ENCODE measurements at regions not wholly inside any gene's neighbourhood (a gene's known extent, or its start where the extent isn't known, plus 50 kb on each side); places are given as distances from the start of the nearest gene placed in this dataset.

GRCh38 chr9:28155067-28155466, 581.8 kb upstream of the C9orf72 start:
- Mint-ChIP-seq H3K27me3 (no peaks in the 10 kb centered on the region), H3K9me3 (peaks cover 0 to 11% of the 10 kb centered on the region in 2 donors), H3K4me1 (no peaks in the 10 kb centered on the region), H3K27ac (no peak overlapping the region), H3K4me3 (no peak overlapping the region), H3K36me3 (no peaks in the 10 kb centered on the region)
- ATAC-seq (replicated peaks) (no peak), DNase-seq (no peak)

DNA sequence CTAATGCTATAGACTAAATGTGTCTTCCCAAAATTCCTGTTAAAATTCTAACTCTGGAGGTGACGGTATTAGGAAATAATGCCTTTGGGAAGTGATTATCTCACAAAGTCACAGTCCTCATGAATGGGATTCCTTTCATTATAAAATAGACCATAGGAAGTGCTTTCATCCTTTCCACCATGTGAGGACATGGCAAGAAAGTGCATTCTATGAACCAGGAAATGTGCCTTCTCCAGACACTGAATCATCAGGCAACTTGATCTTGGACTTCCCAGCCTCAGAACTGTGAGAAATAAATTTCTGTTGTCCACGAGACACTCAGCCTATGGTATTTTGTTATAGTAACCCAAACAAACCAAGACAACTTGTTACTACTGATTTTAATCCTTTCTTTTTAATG, 582.4 kb upstream of the C9orf72 start:
- ATAC-seq (replicated peaks): no peak
- peaks cover 0 to 11% of the 10 kb centered on the region in 2 donors for H3K9me3 Mint-ChIP-seq
- H3K4me1 Mint-ChIP-seq: no peaks in the 10 kb centered on the region
- H3K27me3 Mint-ChIP-seq: no peaks in the 10 kb centered on the region
- no peak overlapping the region for H3K27ac Mint-ChIP-seq
- no peaks in the 10 kb centered on the region for H3K36me3 Mint-ChIP-seq
- DNase-seq: no peak
- no peak overlapping the region for H3K4me3 Mint-ChIP-seq

- H3K36me3 Mint-ChIP-seq: no peaks in the 10 kb centered on the region
- DNase-seq (no peak), ATAC-seq (replicated peaks) (no peak)
- peaks cover 3 to 8% of the 10 kb centered on the region in 2 donors for H3K9me3 Mint-ChIP-seq
- H3K4me3 Mint-ChIP-seq: no peak overlapping the region
- no peaks in the 10 kb centered on the region for H3K27me3 Mint-ChIP-seq
- no peaks in the 10 kb centered on the region for H3K4me1 Mint-ChIP-seq
- H3K27ac Mint-ChIP-seq: no peak overlapping the region
These were observed 585.2 kb upstream of the C9orf72 start for GRCh38 chr9:28158451-28158850.

GRCh38 chr9:28163619-28164018, 590.3 kb upstream of the C9orf72 start:
- Mint-ChIP-seq H3K36me3 (no peaks in the 10 kb centered on the region), H3K9me3 (peaks cover 2 to 3% of the 10 kb centered on the region in 2 donors), H3K4me1 (no peaks in the 10 kb centered on the region), H3K27ac (no peak overlapping the region), H3K27me3 (no peaks in the 10 kb centered on the region), H3K4me3 (no peak overlapping the region)
- ATAC-seq (replicated peaks): no peak
- no peak for DNase-seq

GRCh38 chr9:28166179-28166578, 592.9 kb upstream of the C9orf72 start:
- Mint-ChIP-seq H3K27ac (no peak overlapping the region), H3K4me1 (no peaks in the 10 kb centered on the region), H3K27me3 (no peaks in the 10 kb centered on the region), H3K36me3 (no peaks in the 10 kb centered on the region), H3K9me3 (peaks cover 2 to 3% of the 10 kb centered on the region in 2 donors), H3K4me3 (no peak overlapping the region)
- no peak for DNase-seq
- no peak for ATAC-seq (replicated peaks)

GRCh38 chr9:28177142-28177541, 603.9 kb upstream of the C9orf72 start:
- ATAC-seq (replicated peaks) (no peak), DNase-seq (no peak)
- Mint-ChIP-seq H3K4me3 (no peak overlapping the region), H3K36me3 (no peaks in the 10 kb centered on the region), H3K27me3 (no peaks in the 10 kb centered on the region), H3K9me3 (peaks cover 0 to 1% of the 10 kb centered on the region in 2 donors), H3K4me1 (no peaks in the 10 kb centered on the region), H3K27ac (no peak overlapping the region)

GRCh38 chr9:28177925-28178324, 604.6 kb upstream of the C9orf72 start:
- no peaks in the 10 kb centered on the region for H3K36me3 Mint-ChIP-seq
- H3K27me3 Mint-ChIP-seq: no peaks in the 10 kb centered on the region
- no peaks in the 10 kb centered on the region for H3K4me1 Mint-ChIP-seq
- no peak overlapping the region for H3K27ac Mint-ChIP-seq
- no peak for ATAC-seq (replicated peaks)
- peaks cover 0 to 2% of the 10 kb centered on the region in 2 donors for H3K9me3 Mint-ChIP-seq
- no peak overlapping the region for H3K4me3 Mint-ChIP-seq
- DNase-seq: no peak

- no peaks in the 10 kb centered on the region for H3K4me1 Mint-ChIP-seq
- H3K4me3 Mint-ChIP-seq: no peak overlapping the region
- H3K27ac Mint-ChIP-seq: no peak overlapping the region
- ATAC-seq (replicated peaks) (no peak), DNase-seq (no peak)
- no peaks in the 10 kb centered on the region for H3K27me3 Mint-ChIP-seq
- H3K36me3 Mint-ChIP-seq: no peaks in the 10 kb centered on the region
- peaks cover 0 to 3% of the 10 kb centered on the region in 2 donors for H3K9me3 Mint-ChIP-seq
These were observed 606.6 kb upstream of the C9orf72 start for GRCh38 chr9:28179893-28180292.

- no peak overlapping the region for H3K27ac Mint-ChIP-seq
- H3K4me3 Mint-ChIP-seq: no peak overlapping the region
- no peaks in the 10 kb centered on the region for H3K27me3 Mint-ChIP-seq
- H3K4me1 Mint-ChIP-seq: no peaks in the 10 kb centered on the region
- no peaks in the 10 kb centered on the region for H3K36me3 Mint-ChIP-seq
- H3K9me3 Mint-ChIP-seq: peaks cover 4 to 10% of the 10 kb centered on the region in 2 donors
- ATAC-seq (replicated peaks): no peak
- no peak for DNase-seq
These were observed 617.7 kb upstream of the C9orf72 start for GRCh38 chr9:28190981-28191380.

- H3K27me3 Mint-ChIP-seq: no peaks in the 10 kb centered on the region
- H3K36me3 Mint-ChIP-seq: no peaks in the 10 kb centered on the region
- no peak overlapping the region for H3K4me3 Mint-ChIP-seq
- no peak overlapping the region for H3K27ac Mint-ChIP-seq
- ATAC-seq (replicated peaks) (no peak), DNase-seq (no peak)
- H3K9me3 Mint-ChIP-seq: peaks cover 0 to 2% of the 10 kb centered on the region in 2 donors
- no peaks in the 10 kb centered on the region for H3K4me1 Mint-ChIP-seq
These were observed 624.4 kb upstream of the C9orf72 start for GRCh38 chr9:28197653-28198052.

DNA sequence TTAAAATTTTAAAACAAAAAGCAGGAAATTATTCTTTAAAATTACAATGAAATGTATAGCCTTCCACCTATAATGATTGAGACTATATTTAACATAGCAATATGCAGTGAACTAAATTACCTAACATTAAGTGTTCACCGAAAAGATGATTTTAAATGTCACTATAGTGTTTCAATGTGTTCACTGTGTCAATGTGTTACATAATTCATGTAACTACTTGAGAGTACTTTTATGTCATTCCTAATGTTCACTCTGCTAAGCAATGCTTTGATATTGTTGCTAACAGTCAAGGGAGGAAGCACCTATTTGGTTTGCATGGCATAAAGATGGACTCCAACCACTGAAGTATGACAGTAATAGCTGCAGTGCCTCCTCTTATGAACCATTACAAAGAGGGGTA, 629.8 kb upstream of the C9orf72 start:
- ATAC-seq (replicated peaks) (no peak), DNase-seq (no peak)
- Mint-ChIP-seq H3K36me3 (no peaks in the 10 kb centered on the region), H3K27ac (no peak overlapping the region), H3K4me1 (no peaks in the 10 kb centered on the region), H3K4me3 (no peak overlapping the region), H3K9me3 (peaks cover 0 to 4% of the 10 kb centered on the region in 2 donors), H3K27me3 (no peaks in the 10 kb centered on the region)

DNA sequence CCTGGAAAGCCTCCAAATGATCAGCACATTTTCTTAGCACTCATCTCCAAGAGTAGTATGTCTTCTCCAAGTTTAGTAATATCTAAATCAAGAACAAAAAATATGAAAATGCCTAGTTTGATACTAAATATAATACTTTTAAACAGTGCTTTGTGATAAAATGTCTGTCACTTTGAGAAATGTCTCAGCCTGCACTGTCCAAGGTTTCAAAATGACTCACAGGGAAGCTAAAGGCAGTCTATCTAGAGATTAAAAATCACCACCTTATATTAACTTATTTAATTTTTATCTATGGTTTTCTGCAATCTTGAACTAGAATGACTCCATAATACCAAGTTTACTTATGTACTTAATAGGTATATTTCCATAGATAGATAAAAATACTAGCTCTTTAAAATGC, 633.0 kb upstream of the C9orf72 start:
- Mint-ChIP-seq H3K4me1 (no peaks in the 10 kb centered on the region), H3K27me3 (no peaks in the 10 kb centered on the region), H3K27ac (no peak overlapping the region), H3K36me3 (no peaks in the 10 kb centered on the region), H3K4me3 (no peak overlapping the region), H3K9me3 (peaks cover 0 to 4% of the 10 kb centered on the region in 2 donors)
- ATAC-seq (replicated peaks): no peak
- no peak for DNase-seq

- Mint-ChIP-seq H3K4me3 (no peak overlapping the region), H3K9me3 (peaks cover 0 to 1% of the 10 kb centered on the region in 2 donors), H3K36me3 (no peaks in the 10 kb centered on the region), H3K4me1 (no peaks in the 10 kb centered on the region), H3K27me3 (no peaks in the 10 kb centered on the region), H3K27ac (no peak overlapping the region)
- DNase-seq: no peak
- no peak for ATAC-seq (replicated peaks)
These were observed 634.4 kb upstream of the C9orf72 start for GRCh38 chr9:28207657-28208056.

- Mint-ChIP-seq H3K4me1 (no peaks in the 10 kb centered on the region), H3K27ac (no peak overlapping the region), H3K4me3 (no peak overlapping the region), H3K36me3 (no peaks in the 10 kb centered on the region), H3K9me3 (no peaks in the 10 kb centered on the region), H3K27me3 (no peaks in the 10 kb centered on the region)
- DNase-seq: no peak
- ATAC-seq (replicated peaks): no peak
These were observed 635.8 kb upstream of the C9orf72 start for GRCh38 chr9:28209130-28209529.

GRCh38 chr9:28212979-28213378, 639.7 kb upstream of the C9orf72 start:
- Mint-ChIP-seq H3K27ac (no peak overlapping the region), H3K27me3 (no peaks in the 10 kb centered on the region), H3K36me3 (no peaks in the 10 kb centered on the region), H3K9me3 (no peaks in the 10 kb centered on the region), H3K4me3 (no peak overlapping the region), H3K4me1 (no peaks in the 10 kb centered on the region)
- no peak for DNase-seq
- ATAC-seq (replicated peaks): no peak
